Progenitor cell of endocrine pancreas (in vitro differentiated cells): ENCODE measurements at regions not wholly inside any gene's neighbourhood (a gene's known extent, or its start where the extent isn't known, plus 50 kb on each side); places are given as distances from the start of the nearest gene placed in this dataset.
A peak's percentile ranks its signal among the peaks of the same experiment; 100 is the strongest.

ENCODE experiments used
- DNase-seq: peaks from one replicate; pipeline ENCODE4 v3.0.0; 2021; ENCODE audit warnings: low spot score; ENCODE audit not compliant: unreplicated experiment
- H3K27ac Mint-ChIP-seq: 2 replicates; pipeline ENCODE4 v1.8.0; 2021; ENCODE audit warnings: mild to moderate bottlenecking, moderate library complexity, mixed read lengths
- H3K27me3 Mint-ChIP-seq: 2 replicates; pipeline ENCODE4 v1.8.0; 2021; ENCODE audit warnings: mixed read lengths
- H3K36me3 Mint-ChIP-seq: 2 replicates; pipeline ENCODE4 v1.8.0; 2022; ENCODE audit warnings: mixed read lengths; ENCODE audit not compliant: insufficient read depth
- H3K4me1 Mint-ChIP-seq: 2 replicates; pipeline ENCODE4 v1.8.0; 2021; ENCODE audit warnings: low read depth, mixed read lengths
- H3K4me3 Mint-ChIP-seq: 2 replicates; pipeline ENCODE4 v1.8.0; 2021; ENCODE audit warnings: low read depth, mild to moderate bottlenecking, moderate library complexity, mixed read lengths
- H3K9me3 Mint-ChIP-seq: 2 replicates; pipeline ENCODE4 v1.8.0; 2021; ENCODE audit warnings: low read depth, mixed read lengths
- CTCF ChIP-seq: fragments of 200-600 bp; sonication (generic); IDR thresholded peaks from one replicate; pipeline ENCODE4 v1.5.0; 2021; ENCODE audit warnings: antibody characterized with exemption, mild to moderate bottlenecking; ENCODE audit not compliant: unreplicated experiment

- Mint-ChIP-seq H3K27me3 (peaks cover 10% of the 10 kb centered on the region), H3K4me1 (peaks cover 3% of the 10 kb centered on the region), H3K4me3 (no peak overlapping the region), H3K36me3 (no peaks in the 10 kb centered on the region), H3K27ac (no peak overlapping the region), H3K9me3 (no peaks in the 10 kb centered on the region)
- no peak for DNase-seq
- no peak for TF ChIP-seq CTCF
Observed at GRCh38 chr3:159797771-159798170, 190.9 kb upstream of the IL12A start.

GRCh38 chr3:159798951-159799350 is 189.7 kb upstream of the IL12A start:
- no peaks in the 10 kb centered on the region for H3K9me3 Mint-ChIP-seq
- peaks cover 3% of the 10 kb centered on the region for H3K4me1 Mint-ChIP-seq
- H3K4me3 Mint-ChIP-seq = no peak overlapping the region
- peaks cover 12% of the 10 kb centered on the region for H3K27me3 Mint-ChIP-seq
- DNase-seq = no peak
- H3K27ac Mint-ChIP-seq = peak overlapping the region; percentile 72
- H3K36me3 Mint-ChIP-seq = no peaks in the 10 kb centered on the region
- no peak for TF ChIP-seq CTCF

- H3K4me1 Mint-ChIP-seq = peaks cover 3% of the 10 kb centered on the region
- no peaks in the 10 kb centered on the region for H3K9me3 Mint-ChIP-seq
- no peaks in the 10 kb centered on the region for H3K36me3 Mint-ChIP-seq
Observed at GRCh38 chr3:159800434-159801155, 188.0 kb upstream of the IL12A start.

GRCh38 chr3:159802864-159803263 is 185.8 kb upstream of the IL12A start:
- no peak for DNase-seq
- no peaks in the 10 kb centered on the region for H3K9me3 Mint-ChIP-seq
- H3K4me1 Mint-ChIP-seq = peaks cover 7% of the 10 kb centered on the region
- no peak for TF ChIP-seq CTCF
- H3K27ac Mint-ChIP-seq = no peak overlapping the region
- peaks cover 6% of the 10 kb centered on the region for H3K27me3 Mint-ChIP-seq
- H3K36me3 Mint-ChIP-seq = no peaks in the 10 kb centered on the region
- H3K4me3 Mint-ChIP-seq = no peak overlapping the region

More at GRCh38 chr3:159800434-159801155, 188.0 kb upstream of the IL12A start:
- Mint-ChIP-seq H3K27me3 (peaks cover 10% of the 10 kb centered on the region), H3K4me3 (no peak overlapping the region), H3K27ac (no peak overlapping the region)
- TF ChIP-seq CTCF = no peak
- DNase-seq = no peak

- TF ChIP-seq CTCF = no peak
- H3K36me3 Mint-ChIP-seq = no peaks in the 10 kb centered on the region
- no peak for DNase-seq
- H3K27me3 Mint-ChIP-seq = peaks cover 6% of the 10 kb centered on the region
- no peak overlapping the region for H3K4me3 Mint-ChIP-seq
- no peaks in the 10 kb centered on the region for H3K9me3 Mint-ChIP-seq
- H3K27ac Mint-ChIP-seq = no peak overlapping the region
- peaks cover 7% of the 10 kb centered on the region for H3K4me1 Mint-ChIP-seq
Observed at GRCh38 chr3:159803459-159803858, 185.2 kb upstream of the IL12A start.
